ENCODE measurements at regions not wholly inside any gene's neighbourhood (a gene's known extent, or its start where the extent isn't known, plus 50 kb on each side); places are given as distances from the start of the nearest gene placed in this dataset.

DNA sequence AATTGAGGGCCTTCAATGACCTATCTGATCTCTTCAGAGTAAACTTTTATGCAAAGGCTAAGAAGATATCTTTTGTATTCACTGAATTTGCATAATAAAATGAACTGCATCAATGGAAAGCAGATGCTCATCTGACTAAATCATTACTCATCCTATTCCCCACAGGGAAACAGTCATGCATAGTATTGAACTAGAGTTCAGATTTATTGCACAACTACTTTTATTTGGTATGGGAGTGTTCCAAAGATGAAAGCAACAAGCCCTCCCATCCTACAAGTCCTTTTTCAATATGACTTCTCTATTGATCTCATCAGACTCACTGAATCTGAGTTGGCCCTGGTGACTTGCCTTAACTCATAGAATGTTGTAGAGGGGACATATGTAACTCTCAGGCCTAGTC, 159.8 kb downstream of the KITLG start:
- TF ChIP-seq POLR2A (IDR thresholded peaks at IDR 0.05), result no peak
- TF ChIP-seq, protein P1, sequence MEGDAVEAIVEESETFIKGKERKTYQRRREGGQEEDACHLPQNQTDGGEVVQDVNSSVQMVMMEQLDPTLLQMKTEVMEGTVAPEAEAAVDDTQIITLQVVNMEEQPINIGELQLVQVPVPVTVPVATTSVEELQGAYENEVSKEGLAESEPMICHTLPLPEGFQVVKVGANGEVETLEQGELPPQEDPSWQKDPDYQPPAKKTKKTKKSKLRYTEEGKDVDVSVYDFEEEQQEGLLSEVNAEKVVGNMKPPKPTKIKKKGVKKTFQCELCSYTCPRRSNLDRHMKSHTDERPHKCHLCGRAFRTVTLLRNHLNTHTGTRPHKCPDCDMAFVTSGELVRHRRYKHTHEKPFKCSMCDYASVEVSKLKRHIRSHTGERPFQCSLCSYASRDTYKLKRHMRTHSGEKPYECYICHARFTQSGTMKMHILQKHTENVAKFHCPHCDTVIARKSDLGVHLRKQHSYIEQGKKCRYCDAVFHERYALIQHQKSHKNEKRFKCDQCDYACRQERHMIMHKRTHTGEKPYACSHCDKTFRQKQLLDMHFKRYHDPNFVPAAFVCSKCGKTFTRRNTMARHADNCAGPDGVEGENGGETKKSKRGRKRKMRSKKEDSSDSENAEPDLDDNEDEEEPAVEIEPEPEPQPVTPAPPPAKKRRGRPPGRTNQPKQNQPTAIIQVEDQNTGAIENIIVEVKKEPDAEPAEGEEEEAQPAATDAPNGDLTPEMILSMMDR (IDR thresholded peaks at IDR 0.05), result no peak
